SK-N-SH treated with all-trans-retinoic acid at 6 μM for 48 hours (cell line): ENCODE measurements at regions not wholly inside any gene's neighbourhood (a gene's known extent, or its start where the extent isn't known, plus 50 kb on each side); places are given as distances from the start of the nearest gene placed in this dataset.

Source experiments
- CREB5 ChIP-seq: fragments of 250-450 bp; sonication (Bioruptor Pico); IDR thresholded peaks from 2 replicates; pipeline ENCODE4 v1.5.1; 2020; ENCODE audit warnings: low read depth, mild to moderate bottlenecking, moderate library complexity
- CSDC2 ChIP-seq: fragments of 250-450 bp; sonication (Bioruptor Pico); IDR thresholded peaks from 2 replicates; pipeline ENCODE4 v1.5.0; 2020; ENCODE audit warnings: mild to moderate bottlenecking, moderate library complexity
- OSR1 ChIP-seq: fragments of 250-450 bp; sonication (Bioruptor Pico); IDR thresholded peaks from 2 replicates; pipeline ENCODE4 v1.8.0; 2022; ENCODE audit warnings: moderate library complexity, mild to moderate bottlenecking, inconsistent platforms
- POU6F1 ChIP-seq: fragments of 250-450 bp; sonication (Bioruptor Pico); IDR thresholded peaks from 2 replicates; pipeline ENCODE4 v1.8.0; 2021; ENCODE audit warnings: low read depth, mild to moderate bottlenecking, moderate library complexity, borderline replicate concordance
- PPARA ChIP-seq: fragments of 250-450 bp; sonication (Bioruptor Pico); IDR thresholded peaks from 2 replicates; pipeline ENCODE4 v1.5.0; 2020; ENCODE audit warnings: mild to moderate bottlenecking, borderline replicate concordance
- RARB ChIP-seq: fragments of 250-450 bp; sonication (Bioruptor Pico); IDR thresholded peaks from 2 replicates; pipeline ENCODE4 v1.8.0; 2021; ENCODE audit warnings: mild to moderate bottlenecking, moderate library complexity
- TCF4 ChIP-seq: fragments of 250-450 bp; sonication (Bioruptor Pico); IDR thresholded peaks from 2 replicates; pipeline ENCODE4 v1.8.0; 2021; ENCODE audit warnings: mild to moderate bottlenecking, moderate library complexity, borderline replicate concordance
- ZFP30 ChIP-seq: fragments of 450-650 bp; formaldehyde crosslinking; IDR thresholded peaks from 2 replicates; pipeline ENCODE4 v1.5.0; 2022; ENCODE audit warnings: mild to moderate bottlenecking, moderate library complexity
- ZNF565 ChIP-seq: fragments of 450-650 bp; formaldehyde crosslinking; conservative IDR thresholded peaks from 2 replicates; pipeline ENCODE4 v1.5.0; 2020; ENCODE audit warnings: low read depth, mild to moderate bottlenecking, moderate library complexity
- ZNF8 ChIP-seq: fragments of 450-650 bp; formaldehyde crosslinking; IDR thresholded peaks from 2 replicates; pipeline ENCODE4 v1.5.0; 2020; ENCODE audit warnings: mild to moderate bottlenecking, moderate library complexity

GRCh38 chr3:120528163-120528562, 68.0 kb upstream of the NDUFB4 start:
- TF ChIP-seq OSR1 = no peak
- no peak for TF ChIP-seq ZNF565 (CRISPR knock-in tag)
- TF ChIP-seq TCF4 (CRISPR knock-in tag) = no peak
- TF ChIP-seq CSDC2 (CRISPR knock-in tag) = no peak
- no peak for TF ChIP-seq CREB5 (CRISPR knock-in tag)
- TF ChIP-seq ZNF8 = no peak
- no peak for TF ChIP-seq POU6F1
- TF ChIP-seq PPARA = no peak
- TF ChIP-seq ZFP30 = no peak
- no peak for TF ChIP-seq RARB (CRISPR knock-in tag)
